HepG2 (cell line): ENCODE measurements at regions not wholly inside any gene's neighbourhood (a gene's known extent, or its start where the extent isn't known, plus 50 kb on each side); places are given as distances from the start of the nearest gene placed in this dataset.

ENCODE experiments used
- ATAC-seq: fragments of 200-7000 bp; cut with Tn5 transposase; 3 replicates; pipeline ENCODE4 v1.9.1; 2020; ENCODE audit warnings: mild to moderate bottlenecking, moderate library complexity
- BruUV-seq: library from RNA; stranded (reverse); fragments of 400-500 nt; replicated peaks from 2 replicates; lab custom pipeline; 2021; lab: Mats Ljungman, UMichigan
- CTCF ChIA-PET: fragments of 300-600 bp; formaldehyde crosslinking; extraction: SDS; loops from one replicate; lab custom pipeline; 2021; ENCODE audit warnings: low total read pairs, inconsistent platforms, low intra/inter-chr PET ratio; lab: Yijun Ruan, JAX
- POLR2A ChIA-PET: fragments of 350-600 bp; sonication (Branson Sonifier 250); formaldehyde crosslinking; loops from one replicate; lab custom pipeline; 2020; ENCODE audit warnings: antibody characterized with exemption, inconsistent platforms; lab: Yijun Ruan, JAX
- DNase-seq: peaks from one replicate; pipeline ENCODE4 v3.0.0-alpha.2; 2015; ENCODE audit warnings: low spot score
- FAIRE-seq: peaks from 3 replicates; lab custom pipeline; 2011; peaks lifted over from hg19 to GRCh38; lab: Jason Lieb, UNC
- H2AFZ ChIP-seq: one replicate; pipeline ENCODE4 v1.6.1; 2011; ENCODE audit warnings: low read length, inconsistent platforms
- H3K27ac ChIP-seq: fragments of 300-600 bp; 3 replicates; pipeline ENCODE4 v1.8.0; 2011; ENCODE audit warnings: mixed run types, mild to moderate bottlenecking, mixed read lengths, low read length, inconsistent platforms; ENCODE audit not compliant: insufficient read depth; ENCODE audit errors: extremely low read length
- H3K27me3 ChIP-seq, 2 experiments: fragments of 200-600 bp in 1 of 2; 2 replicates in 1 of 2; 3 replicates in 1 of 2; pipeline versions ENCODE4 v1.6.0 to v1.8.0; 2011; ENCODE audit warnings: low read length in 2 of 2, mild to moderate bottlenecking in 2 of 2, moderate library complexity in 2 of 2, inconsistent platforms in 1 of 2; ENCODE audit not compliant: insufficient read depth in 2 of 2, control insufficient read depth in 1 of 2
- H3K36me3 ChIP-seq, 2 experiments: fragments of 200-600 bp in 1 of 2; replicated peaks in 1 of 2; 2 replicates in 1 of 2; 3 replicates in 1 of 2; pipeline versions ENCODE4 v1.5.1 to v1.8.0; 2011; ENCODE audit warnings: low read length in 2 of 2, inconsistent platforms in 1 of 2; ENCODE audit not compliant: insufficient read depth in 2 of 2, control insufficient read depth in 1 of 2
- H3K4me1 ChIP-seq: 2 replicates; pipeline ENCODE4 v1.5.1; 2012; ENCODE audit warnings: low read length, inconsistent platforms; ENCODE audit not compliant: insufficient read depth
- H3K4me2 ChIP-seq: 2 replicates; pipeline ENCODE4 v1.6.0; 2011; ENCODE audit warnings: low read depth, low read length, inconsistent platforms
- H3K4me3 ChIP-seq, 3 experiments: fragments of 200-600 bp in 1 of 3; sonication (generic), shearing (Covaris generic) in 1 of 3; replicated peaks in 1 of 3; 2 replicates each; pipeline ENCODE4 v1.5.1; 2011 to 2016; ENCODE audit warnings: low read length in 3 of 3, inconsistent platforms in 2 of 3, low read depth in 2 of 3, mild to moderate bottlenecking in 2 of 3, control low read depth in 1 of 3, mixed read lengths in 1 of 3; ENCODE audit not compliant: insufficient read depth in 1 of 3
- H3K79me2 ChIP-seq: one replicate; pipeline ENCODE4 v1.6.1; 2011; ENCODE audit warnings: low read length, inconsistent platforms; ENCODE audit not compliant: insufficient read depth
- H3K9ac ChIP-seq: 2 replicates; pipeline ENCODE4 v1.6.0; 2011; ENCODE audit warnings: mild to moderate bottlenecking, low read depth, low read length, inconsistent platforms; ENCODE audit not compliant: insufficient read depth
- H3K9me3 ChIP-seq: 2 replicates; pipeline ENCODE4 v1.5.1; 2012; ENCODE audit warnings: mild to moderate bottlenecking, low read length
- H4K20me1 ChIP-seq: 2 replicates; pipeline ENCODE4 v1.6.0; 2011; ENCODE audit warnings: inconsistent platforms, mild to moderate bottlenecking, low read length, moderate library complexity; ENCODE audit not compliant: insufficient read depth
- HDAC2 ChIP-seq: sonication (generic); formaldehyde crosslinking; IDR thresholded peaks from 2 replicates; pipeline ENCODE4 v1.4.0; 2020; ENCODE audit warnings: missing genetic modification reagents
- IRX3 ChIP-seq: sonication (generic); formaldehyde crosslinking; IDR thresholded peaks from 2 replicates; pipeline ENCODE4 v1.8.1; 2023; ENCODE audit warnings: mild to moderate bottlenecking, low read depth, missing genetic modification reagents, borderline replicate concordance
- TEAD3 ChIP-seq: optimal IDR thresholded peaks from 2 replicates; pipeline ENCODE3; 2016; ENCODE audit warnings: borderline replicate concordance
- USF2 ChIP-seq, 2 experiments: sonication (generic) in 1 of 2; formaldehyde crosslinking in 1 of 2; IDR thresholded peaks; 2 replicates each; pipeline versions ENCODE4 v1.5.1 to v1.6.1; 2011 to 2020; ENCODE audit warnings: borderline replicate concordance in 1 of 2, low read depth in 1 of 2, low read length in 1 of 2, mild to moderate bottlenecking in 1 of 2, missing genetic modification reagents in 1 of 2, moderate library complexity in 1 of 2
- ZKSCAN5 ChIP-seq: sonication (generic); formaldehyde crosslinking; IDR thresholded peaks from 2 replicates; pipeline ENCODE4 v1.5.1; 2020; ENCODE audit warnings: mild to moderate bottlenecking, missing genetic modification reagents
- ZNF251 ChIP-seq: sonication (generic); formaldehyde crosslinking; IDR thresholded peaks from 2 replicates; pipeline ENCODE4 v1.9.0; 2021; ENCODE audit warnings: mild to moderate bottlenecking, missing genetic modification reagents
- ZNF276 ChIP-seq: sonication (generic); formaldehyde crosslinking; IDR thresholded peaks from 2 replicates; pipeline ENCODE4 v1.4.0; 2020; ENCODE audit warnings: mild to moderate bottlenecking, low read depth, missing genetic modification reagents
- ZNF768 ChIP-seq: sonication (generic); formaldehyde crosslinking; IDR thresholded peaks from 2 replicates; pipeline ENCODE4 v1.4.0; 2020; ENCODE audit warnings: missing genetic modification reagents
- WGBS: methylation state at CpG from one replicate; pipeline ENCODE4 v1.1.6; 2017; ENCODE audit warnings: low lambda C conversion rate; 5-methylcytosine and 5-hydroxymethylcytosine counted together
- in situ Hi-C: cut with HindIII; loops from 2 replicates; pipeline ENCODE4 v1.10.0; 2017; ENCODE audit warnings: low pct_unique_long_range_greater_than_20kb; ENCODE audit not compliant: extremely low pct_ligation_motif_present
- intact Hi-C: fragments of 100-400 bp; cut with micrococcal nuclease; formaldehyde crosslinking; loops from one replicate; pipeline ENCODE4 v1.10.0; 2022; ENCODE audit not compliant: unreplicated experiment
- TF ChIP-seq, protein P1 (sequence below): sonication (generic); formaldehyde crosslinking; IDR thresholded peaks from 2 replicates; pipeline ENCODE4 v1.4.0; 2020; ENCODE audit warnings: mild to moderate bottlenecking, missing genetic modification reagents

DNA sequence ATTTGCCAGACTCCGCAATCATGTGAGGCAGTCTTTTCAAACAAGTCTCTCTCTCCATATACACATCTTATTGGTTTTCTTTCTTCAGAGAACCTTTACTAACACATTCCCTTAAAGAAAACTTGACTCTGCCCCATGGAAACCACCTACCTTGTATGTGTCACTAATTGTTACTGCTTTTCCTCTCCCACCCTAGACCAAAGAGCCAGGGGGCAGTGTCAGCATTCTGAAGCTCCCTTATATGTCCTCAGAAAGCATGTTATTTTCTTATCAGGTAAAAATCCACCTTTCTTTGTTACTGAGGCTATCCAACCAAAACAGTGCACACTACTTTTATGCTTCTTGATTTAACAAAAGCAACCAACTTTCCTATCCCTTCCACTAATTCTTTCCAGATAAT is 98.9 kb upstream of the SLC5A9 start:
- ATAC-seq (no peak), DNase-seq (no peak), FAIRE-seq (no peak)
- no peak overlapping the region for H3K4me3 ChIP-seq
- no peak overlapping the region for H3K27ac ChIP-seq
- TF ChIP-seq ZNF251 (CRISPR knock-in tag): no peak
- TF ChIP-seq HDAC2 (CRISPR knock-in tag): no peak
- TF ChIP-seq TEAD3 (CRISPR knock-in tag): no peak
- no peak for TF ChIP-seq ZNF768 (CRISPR knock-in tag)
- TF ChIP-seq ZKSCAN5 (CRISPR knock-in tag): no peak
- TF ChIP-seq, protein P1, sequence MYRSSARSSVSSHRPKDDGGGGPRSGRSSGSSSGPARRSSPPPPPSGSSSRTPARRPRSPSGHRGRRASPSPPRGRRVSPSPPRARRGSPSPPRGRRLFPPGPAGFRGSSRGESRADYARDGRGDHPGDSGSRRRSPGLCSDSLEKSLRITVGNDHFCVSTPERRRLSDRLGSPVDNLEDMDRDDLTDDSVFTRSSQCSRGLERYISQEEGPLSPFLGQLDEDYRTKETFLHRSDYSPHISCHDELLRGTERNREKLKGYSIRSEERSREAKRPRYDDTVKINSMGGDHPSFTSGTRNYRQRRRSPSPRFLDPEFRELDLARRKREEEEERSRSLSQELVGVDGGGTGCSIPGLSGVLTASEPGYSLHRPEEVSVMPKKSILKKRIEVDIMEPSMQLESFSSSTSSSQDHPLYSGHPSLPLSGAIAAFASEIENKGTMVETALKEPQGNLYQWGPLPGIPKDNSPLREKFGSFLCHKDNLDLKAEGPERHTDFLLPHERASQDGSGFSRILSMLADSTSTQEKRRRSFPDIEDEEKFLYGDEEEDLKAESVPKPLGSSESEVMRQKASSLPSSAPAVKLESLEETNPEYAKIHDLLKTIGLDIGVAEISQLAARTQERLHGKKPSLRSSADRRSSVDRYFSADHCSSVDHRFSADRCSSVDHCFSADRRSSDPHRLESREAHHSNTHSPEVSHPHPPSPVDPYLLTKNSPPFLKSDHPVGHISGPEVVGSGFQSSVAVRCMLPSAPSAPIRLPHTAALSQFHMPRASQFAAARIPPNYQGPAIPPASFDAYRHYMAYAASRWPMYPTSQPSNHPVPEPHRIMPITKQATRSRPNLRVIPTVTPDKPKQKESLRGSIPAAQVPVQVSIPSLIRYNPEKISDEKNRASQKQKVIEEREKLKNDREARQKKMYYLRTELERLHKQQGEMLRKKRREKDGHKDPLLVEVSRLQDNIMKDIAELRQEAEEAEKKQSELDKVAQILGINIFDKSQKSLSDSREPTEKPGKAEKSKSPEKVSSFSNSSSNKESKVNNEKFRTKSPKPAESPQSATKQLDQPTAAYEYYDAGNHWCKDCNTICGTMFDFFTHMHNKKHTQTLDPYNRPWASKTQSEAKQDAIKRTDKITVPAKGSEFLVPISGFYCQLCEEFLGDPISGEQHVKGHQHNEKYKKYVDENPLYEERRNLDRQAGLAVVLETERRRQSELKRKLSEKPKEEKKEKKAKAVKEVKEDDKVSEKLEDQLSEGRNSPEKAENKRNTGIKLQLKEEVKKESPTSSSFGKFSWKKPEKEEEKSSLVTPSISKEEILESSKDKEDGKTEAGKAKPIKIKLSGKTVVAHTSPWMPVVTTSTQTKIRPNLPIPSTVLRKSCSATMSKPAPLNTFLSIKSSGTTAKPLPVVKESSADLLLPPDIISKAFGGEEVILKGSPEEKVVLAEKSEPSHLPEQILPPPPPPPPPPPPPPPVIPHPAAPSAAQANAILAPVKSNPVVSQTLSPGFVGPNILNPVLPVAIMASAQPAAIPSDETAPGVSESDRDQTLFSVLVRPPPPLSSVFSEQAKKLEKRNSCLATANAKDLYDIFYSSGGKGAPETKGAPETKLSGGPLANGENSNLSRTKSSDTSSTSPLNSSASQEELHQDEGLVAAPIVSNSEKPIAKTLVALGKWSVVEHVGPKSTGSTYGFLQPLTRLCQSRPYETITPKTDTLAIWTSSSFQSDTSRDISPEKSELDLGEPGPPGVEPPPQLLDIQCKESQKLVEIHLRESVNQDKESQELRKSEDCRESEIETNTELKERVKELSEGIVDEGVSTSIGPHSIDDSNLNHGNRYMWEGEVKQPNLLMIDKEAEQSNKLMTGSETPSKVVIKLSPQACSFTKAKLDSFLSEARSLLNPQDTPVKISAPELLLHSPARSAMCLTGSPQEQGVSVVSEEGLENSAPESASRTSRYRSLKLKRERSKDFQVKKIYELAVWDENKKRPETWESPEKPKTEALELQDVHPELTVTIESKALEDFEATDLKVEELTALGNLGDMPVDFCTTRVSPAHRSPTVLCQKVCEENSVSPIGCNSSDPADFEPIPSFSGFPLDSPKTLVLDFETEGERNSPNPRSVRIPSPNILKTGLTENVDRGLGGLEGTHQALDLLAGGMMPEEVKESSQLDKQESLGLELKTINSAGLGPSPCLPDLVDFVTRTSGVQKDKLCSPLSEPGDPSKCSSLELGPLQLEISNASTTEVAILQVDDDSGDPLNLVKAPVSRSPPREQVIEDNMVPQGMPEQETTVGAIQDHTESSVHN: no peak
- no peak for TF ChIP-seq IRX3
- TF ChIP-seq USF2 (IDR thresholded peaks at IDR 0.05; ENCODE audit: low read depth, low read length): no peak
- TF ChIP-seq USF2 (CRISPR knock-in tag; IDR thresholded peaks at IDR 0.05; ENCODE audit: borderline replicate concordance): no peak
- no peak for TF ChIP-seq ZNF276 (CRISPR knock-in tag)
- CTCF ChIA-PET: no interaction called here
- POLR2A ChIA-PET: no interaction called here
- no peaks in the 10 kb centered on the region for H3K79me2 ChIP-seq
- no peaks in the 10 kb centered on the region for H3K36me3 ChIP-seq
- H4K20me1 ChIP-seq: no peaks in the 10 kb centered on the region
- H3K27me3 ChIP-seq: peaks cover 0 to 1% of the 10 kb centered on the region in 2 experiments; a peak in 1 of 5 replicates
- no peak overlapping the region for H3K9ac ChIP-seq
- H2AFZ ChIP-seq: no peak overlapping the region
- 93% methylated on average over 1 of the region's 1 CpG for WGBS
- intact Hi-C loops: no loop called here
- H3K9me3 ChIP-seq: no peaks in the 10 kb centered on the region
- no peaks in the 10 kb centered on the region for H3K4me1 ChIP-seq
- H3K4me2 ChIP-seq: no peak overlapping the region
- in situ Hi-C loops: no loop called here
- no TSS peak for BruUV-seq
